ENCODE measurements at regions not wholly inside any gene's neighbourhood (a gene's known extent, or its start where the extent isn't known, plus 50 kb on each side); places are given as distances from the start of the nearest gene placed in this dataset.

- Histone ChIP-seq H3K27ac (no peak overlapping the region), H3K27me3 (no peaks in the 10 kb centered on the region), H3K9me3 (no peaks in the 10 kb centered on the region), H3K4me3 (no peak overlapping the region), H3K4me1 (no peaks in the 10 kb centered on the region), H3K36me3 (no peaks in the 10 kb centered on the region)
- TF ChIP-seq POLR2A (IDR thresholded peaks at IDR 0.05) (no peak), CTCF (IDR thresholded peaks at IDR 0.05) (no peak), POLR2AphosphoS5 (IDR thresholded peaks at IDR 0.05; ENCODE audit: insufficient read depth in 1 of 2, low read depth in 1 of 2) (no peak)
- no peak for DNase-seq (ENCODE audit: extremely low spot score in 2 of 2)
- intact Hi-C loops (cut with DNase I): no loop called here
Observed at GRCh38 chr2:139790807-139791752, 1010.9 kb upstream of the NXPH2 start.

GRCh38 chr2:139790136-139790535 lies 1009.9 kb upstream of the NXPH2 start:
- H3K9me3 ChIP-seq: no peaks in the 10 kb centered on the region
- no peaks in the 10 kb centered on the region for H3K4me1 ChIP-seq
- H3K36me3 ChIP-seq: no peaks in the 10 kb centered on the region
- no peak for DNase-seq (ENCODE audit: extremely low spot score in 2 of 2)
- H3K27me3 ChIP-seq: no peaks in the 10 kb centered on the region
- H3K4me3 ChIP-seq: no peak overlapping the region
- H3K27ac ChIP-seq: no peak overlapping the region
- intact Hi-C loops (cut with DNase I): no loop called here
- TF ChIP-seq POLR2AphosphoS5 (IDR thresholded peaks at IDR 0.05; ENCODE audit: insufficient read depth in 1 of 2, low read depth in 1 of 2): no peak
- TF ChIP-seq POLR2A (IDR thresholded peaks at IDR 0.05): no peak
- TF ChIP-seq CTCF (IDR thresholded peaks at IDR 0.05): no peak

DNA sequence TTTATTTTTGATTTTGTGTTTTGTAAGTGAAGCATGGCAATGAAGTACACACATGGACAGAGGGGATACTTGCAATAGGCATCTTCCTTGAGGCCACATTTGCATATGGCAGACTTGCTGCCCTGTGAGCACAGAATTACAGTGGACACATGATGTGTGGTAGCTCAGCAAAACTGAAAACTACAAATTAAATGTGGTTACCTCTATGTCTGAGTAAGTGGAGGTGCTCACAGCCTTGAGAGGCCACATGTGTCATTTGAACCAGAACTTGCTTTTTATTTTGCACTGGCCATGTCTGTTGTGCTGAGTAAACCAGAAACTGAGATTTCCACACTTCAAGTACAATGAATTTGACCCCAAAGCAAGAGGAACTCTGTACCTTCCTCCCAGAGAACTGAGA lies 998.5 kb upstream of the NXPH2 start:
- Histone ChIP-seq H3K36me3 (no peaks in the 10 kb centered on the region), H3K27ac (no peak overlapping the region), H3K4me1 (no peaks in the 10 kb centered on the region), H3K27me3 (no peaks in the 10 kb centered on the region), H3K9me3 (no peaks in the 10 kb centered on the region), H3K4me3 (no peak overlapping the region)
- intact Hi-C loops (cut with DNase I): no loop called here
- TF ChIP-seq CTCF (IDR thresholded peaks at IDR 0.05) (no peak), POLR2AphosphoS5 (IDR thresholded peaks at IDR 0.05; ENCODE audit: insufficient read depth in 1 of 2, low read depth in 1 of 2) (no peak), POLR2A (IDR thresholded peaks at IDR 0.05) (no peak)
- no peak for DNase-seq (ENCODE audit: extremely low spot score in 2 of 2)

GRCh38 chr2:139773720-139774277 lies 993.6 kb upstream of the NXPH2 start:
- TF ChIP-seq POLR2AphosphoS5 (IDR thresholded peaks at IDR 0.05; ENCODE audit: insufficient read depth in 1 of 2, low read depth in 1 of 2): no peak
- TF ChIP-seq POLR2A (IDR thresholded peaks at IDR 0.05): no peak
- TF ChIP-seq CTCF (IDR thresholded peaks at IDR 0.05): no peak
- intact Hi-C loops (cut with DNase I): no loop called here
- no peaks in the 10 kb centered on the region for H3K27me3 ChIP-seq
- no peaks in the 10 kb centered on the region for H3K4me1 ChIP-seq
- H3K27ac ChIP-seq: no peak overlapping the region
- no peak overlapping the region for H3K4me3 ChIP-seq
- DNase-seq (ENCODE audit: extremely low spot score in 2 of 2): no peak
- no peaks in the 10 kb centered on the region for H3K36me3 ChIP-seq
- no peaks in the 10 kb centered on the region for H3K9me3 ChIP-seq

GRCh38 chr2:139769633-139770032 lies 989.4 kb upstream of the NXPH2 start:
- Histone ChIP-seq H3K4me3 (no peak overlapping the region), H3K4me1 (no peaks in the 10 kb centered on the region), H3K27me3 (no peaks in the 10 kb centered on the region), H3K27ac (no peak overlapping the region), H3K9me3 (no peaks in the 10 kb centered on the region), H3K36me3 (no peaks in the 10 kb centered on the region)
- TF ChIP-seq CTCF (IDR thresholded peaks at IDR 0.05) (no peak), POLR2A (IDR thresholded peaks at IDR 0.05) (no peak), POLR2AphosphoS5 (IDR thresholded peaks at IDR 0.05; ENCODE audit: insufficient read depth in 1 of 2, low read depth in 1 of 2) (no peak)
- intact Hi-C loops (cut with DNase I): no loop called here
- no peak for DNase-seq (ENCODE audit: extremely low spot score in 2 of 2)

Measured in vagina (tissue), 2 donors.